ENCODE measurements at regions not wholly inside any gene's neighbourhood (a gene's known extent, or its start where the extent isn't known, plus 50 kb on each side); places are given as distances from the start of the nearest gene placed in this dataset.

- DNase-seq, result no peak
These were observed 973.0 kb upstream of the GHITM start for GRCh38 chr10:83166344-83166743.

GRCh38 chr10:83167081-83167480, 972.2 kb upstream of the GHITM start:
- DNase-seq, result no peak

- no peak for DNase-seq
These were observed 962.4 kb upstream of the GHITM start for GRCh38 chr10:83176901-83177300.

- no peak for DNase-seq
These were observed 960.8 kb upstream of the GHITM start for GRCh38 chr10:83178526-83178925.

- DNase-seq, result no peak
These were observed 959.9 kb upstream of the GHITM start for GRCh38 chr10:83179371-83179770.

GRCh38 chr10:83182076-83182475, 957.2 kb upstream of the GHITM start:
- no peak for DNase-seq

GRCh38 chr10:83184641-83185040, 954.7 kb upstream of the GHITM start:
- DNase-seq, result no peak

- DNase-seq, result no peak
These were observed 948.7 kb upstream of the GHITM start for GRCh38 chr10:83190614-83191013.

- no peak for DNase-seq
These were observed 946.3 kb upstream of the GHITM start for GRCh38 chr10:83193026-83193425.

- DNase-seq, result no peak
These were observed 944.3 kb upstream of the GHITM start for GRCh38 chr10:83195021-83195420.

GRCh38 chr10:83199374-83199773, 939.9 kb upstream of the GHITM start:
- DNase-seq, result no peak

GRCh38 chr10:83205861-83206260, 933.4 kb upstream of the GHITM start:
- no peak for DNase-seq

GRCh38 chr10:83212632-83213334, 926.5 kb upstream of the GHITM start:
- no peak for DNase-seq

- DNase-seq, result no peak
These were observed 925.2 kb upstream of the GHITM start for GRCh38 chr10:83214136-83214535.

- no peak for DNase-seq
These were observed 921.1 kb upstream of the GHITM start for GRCh38 chr10:83218205-83218604.

- DNase-seq, result no peak
These were observed 917.0 kb upstream of the GHITM start for GRCh38 chr10:83222300-83222699.

GRCh38 chr10:83222832-83223742, 916.2 kb upstream of the GHITM start:
- no peak for DNase-seq

GRCh38 chr10:83225781-83226180, 913.5 kb upstream of the GHITM start:
- DNase-seq, result no peak

GRCh38 chr10:83229991-83230390, 909.3 kb upstream of the GHITM start:
- no peak for DNase-seq

GRCh38 chr10:83233691-83234090, 905.6 kb upstream of the GHITM start:
- no peak for DNase-seq

- DNase-seq, result no peak
These were observed 891.1 kb upstream of the GHITM start for GRCh38 chr10:83248106-83248631.

- no peak for DNase-seq
These were observed 888.9 kb upstream of the GHITM start for GRCh38 chr10:83250396-83250795.

- DNase-seq, result no peak
These were observed 887.1 kb upstream of the GHITM start for GRCh38 chr10:83252169-83252568.

GRCh38 chr10:83252596-83252995, 886.7 kb upstream of the GHITM start:
- no peak for DNase-seq
